Activated T-helper 1 cell treated with anti-CD3 and anti-CD28 coated beads, Interleukin-12 subunit alpha, Interleukin-12 subunit beta, Interleukin-2, Interleukin-4 antibody, amounts not matched to agents 30 ng/mL and 10 ng/mL and 1 ng/mL, durations not matched to agents 14 hours and 24 hours and 36 hours (primary cell): ENCODE measurements at regions not wholly inside any gene's neighbourhood (a gene's known extent, or its start where the extent isn't known, plus 50 kb on each side); places are given as distances from the start of the nearest gene placed in this dataset.
"Not testable (repeated sequence)": the region's sequence is repeated elsewhere in the genome, so short reads cannot be mapped to it uniquely, and the experiment has no call there.

Source experiments
- DNase-seq: peaks from one replicate; pipeline ENCODE4 v3.0.0; 2021; ENCODE audit warnings: low spot score
- H3K27ac Mint-ChIP-seq: one replicate; pipeline ENCODE4 v1.8.0; 2021; ENCODE audit warnings: mild to moderate bottlenecking, mixed read lengths
- H3K27me3 Mint-ChIP-seq: one replicate; pipeline ENCODE4 v1.8.0; 2022; ENCODE audit warnings: mild to moderate bottlenecking, moderate library complexity, mixed read lengths; ENCODE audit not compliant: insufficient read depth
- H3K36me3 Mint-ChIP-seq: one replicate; pipeline ENCODE4 v1.8.0; 2021; ENCODE audit warnings: low read depth, mixed read lengths
- H3K4me1 Mint-ChIP-seq: one replicate; pipeline ENCODE4 v1.8.0; 2021; ENCODE audit warnings: low read depth, mixed read lengths
- H3K4me3 Mint-ChIP-seq: one replicate; pipeline ENCODE4 v1.8.0; 2021; ENCODE audit warnings: mild to moderate bottlenecking, moderate library complexity, mixed read lengths
- H3K9me3 Mint-ChIP-seq: one replicate; pipeline ENCODE4 v1.8.0; 2021; ENCODE audit warnings: mixed read lengths
- intact Hi-C: fragments of 100-400 bp; cut with micrococcal nuclease; formaldehyde crosslinking; loops from one replicate; pipeline ENCODE4 v1.15.1; 2024

- Mint-ChIP-seq H3K27ac (no peak overlapping the region), H3K36me3 (no peaks in the 10 kb centered on the region), H3K4me1 (no peaks in the 10 kb centered on the region), H3K4me3 (no peak overlapping the region), H3K9me3 (peaks cover 8% of the 10 kb centered on the region), H3K27me3 (no peaks in the 10 kb centered on the region)
- intact Hi-C loops = no loop called here
- no peak for DNase-seq
Measured at GRCh38 chr4:34323549-34324320, 1920.6 kb downstream of the ARAP2 start.

- intact Hi-C loops = no loop called here
- Mint-ChIP-seq H3K36me3 (no peaks in the 10 kb centered on the region), H3K27ac (no peak overlapping the region), H3K9me3 (peaks cover 8% of the 10 kb centered on the region), H3K4me1 (no peaks in the 10 kb centered on the region), H3K4me3 (no peak overlapping the region), H3K27me3 (no peaks in the 10 kb centered on the region)
- no peak for DNase-seq
Measured at GRCh38 chr4:34328939-34329338, 1915.4 kb downstream of the ARAP2 start.

- intact Hi-C loops, H3K36me3 Mint-ChIP-seq, H3K27ac Mint-ChIP-seq, H3K27me3 Mint-ChIP-seq, H3K4me1 Mint-ChIP-seq, H3K9me3 Mint-ChIP-seq, H3K4me3 Mint-ChIP-seq, DNase-seq: not testable (repeated sequence)
Measured at GRCh38 chr4:34335156-34335555, 1909.2 kb downstream of the ARAP2 start.

- H3K9me3 Mint-ChIP-seq, H3K27me3 Mint-ChIP-seq, DNase-seq, H3K36me3 Mint-ChIP-seq, intact Hi-C loops, H3K4me1 Mint-ChIP-seq, H3K27ac Mint-ChIP-seq, H3K4me3 Mint-ChIP-seq: not testable (repeated sequence)
Measured at GRCh38 chr4:34335556-34335955, 1908.8 kb downstream of the ARAP2 start.

GRCh38 chr4:34362654-34363053 is 1881.7 kb downstream of the ARAP2 start:
- Mint-ChIP-seq H3K9me3 (peaks cover 9% of the 10 kb centered on the region), H3K36me3 (no peaks in the 10 kb centered on the region), H3K27me3 (no peaks in the 10 kb centered on the region), H3K4me1 (no peaks in the 10 kb centered on the region), H3K27ac (no peak overlapping the region), H3K4me3 (no peak overlapping the region)
- no peak for DNase-seq
- intact Hi-C loops = no loop called here

GRCh38 chr4:34363842-34364241 is 1880.5 kb downstream of the ARAP2 start:
- intact Hi-C loops = no loop called here
- DNase-seq = no peak
- peaks cover 9% of the 10 kb centered on the region for H3K9me3 Mint-ChIP-seq
- no peaks in the 10 kb centered on the region for H3K36me3 Mint-ChIP-seq
- H3K4me3 Mint-ChIP-seq = no peak overlapping the region
- no peak overlapping the region for H3K27ac Mint-ChIP-seq
- no peaks in the 10 kb centered on the region for H3K4me1 Mint-ChIP-seq
- no peaks in the 10 kb centered on the region for H3K27me3 Mint-ChIP-seq

- no peaks in the 10 kb centered on the region for H3K4me1 Mint-ChIP-seq
- no peaks in the 10 kb centered on the region for H3K27me3 Mint-ChIP-seq
- DNase-seq = no peak
- no peaks in the 10 kb centered on the region for H3K36me3 Mint-ChIP-seq
- no peak overlapping the region for H3K27ac Mint-ChIP-seq
- peaks cover 9% of the 10 kb centered on the region for H3K9me3 Mint-ChIP-seq
- H3K4me3 Mint-ChIP-seq = no peak overlapping the region
- intact Hi-C loops = no loop called here
Measured at GRCh38 chr4:34365946-34366345, 1878.4 kb downstream of the ARAP2 start.

GRCh38 chr4:34371676-34372075 is 1872.6 kb downstream of the ARAP2 start:
- intact Hi-C loops = no loop called here
- Mint-ChIP-seq H3K27ac (no peak overlapping the region), H3K4me1 (no peaks in the 10 kb centered on the region), H3K9me3 (peaks cover 4% of the 10 kb centered on the region), H3K36me3 (no peaks in the 10 kb centered on the region), H3K4me3 (no peak overlapping the region), H3K27me3 (no peaks in the 10 kb centered on the region)
- DNase-seq = no peak

- no peak overlapping the region for H3K4me3 Mint-ChIP-seq
- H3K36me3 Mint-ChIP-seq = no peaks in the 10 kb centered on the region
- no peaks in the 10 kb centered on the region for H3K27me3 Mint-ChIP-seq
- H3K27ac Mint-ChIP-seq = no peak overlapping the region
- no peak for DNase-seq
- H3K9me3 Mint-ChIP-seq = no peaks in the 10 kb centered on the region
- H3K4me1 Mint-ChIP-seq = no peaks in the 10 kb centered on the region
- intact Hi-C loops = no loop called here
Measured at GRCh38 chr4:34372815-34373214, 1871.5 kb downstream of the ARAP2 start.

- intact Hi-C loops = no loop called here
- no peak overlapping the region for H3K27ac Mint-ChIP-seq
Measured at GRCh38 chr4:34373456-34373855, 1870.9 kb downstream of the ARAP2 start.

GRCh38 chr4:34412233-34412632 is 1832.1 kb downstream of the ARAP2 start:
- Mint-ChIP-seq H3K9me3 (peaks cover 27% of the 10 kb centered on the region), H3K4me1 (no peaks in the 10 kb centered on the region), H3K27ac (no peak overlapping the region), H3K36me3 (no peaks in the 10 kb centered on the region), H3K4me3 (no peak overlapping the region), H3K27me3 (no peaks in the 10 kb centered on the region)
- no peak for DNase-seq
- intact Hi-C loops = no loop called here

More at GRCh38 chr4:34373456-34373855, 1870.9 kb downstream of the ARAP2 start:
- Mint-ChIP-seq H3K4me3 (no peak overlapping the region), H3K4me1 (no peaks in the 10 kb centered on the region), H3K9me3 (no peaks in the 10 kb centered on the region), H3K27me3 (no peaks in the 10 kb centered on the region), H3K36me3 (no peaks in the 10 kb centered on the region)
- DNase-seq = no peak

GRCh38 chr4:34412911-34413310 is 1831.4 kb downstream of the ARAP2 start:
- no peaks in the 10 kb centered on the region for H3K27me3 Mint-ChIP-seq
- peaks cover 27% of the 10 kb centered on the region for H3K9me3 Mint-ChIP-seq
- H3K4me1 Mint-ChIP-seq = no peaks in the 10 kb centered on the region
- intact Hi-C loops = no loop called here
- H3K36me3 Mint-ChIP-seq = no peaks in the 10 kb centered on the region
- no peak overlapping the region for H3K27ac Mint-ChIP-seq
- no peak overlapping the region for H3K4me3 Mint-ChIP-seq
- DNase-seq = no peak

GRCh38 chr4:34417160-34417559 is 1827.2 kb downstream of the ARAP2 start:
- H3K36me3 Mint-ChIP-seq = no peaks in the 10 kb centered on the region
- H3K4me3 Mint-ChIP-seq = no peak overlapping the region
- H3K27me3 Mint-ChIP-seq = no peaks in the 10 kb centered on the region
- peaks cover 12% of the 10 kb centered on the region for H3K9me3 Mint-ChIP-seq
- intact Hi-C loops = no loop called here
- no peak for DNase-seq
- H3K4me1 Mint-ChIP-seq = no peaks in the 10 kb centered on the region
- H3K27ac Mint-ChIP-seq = no peak overlapping the region

GRCh38 chr4:34419871-34420270 is 1824.4 kb downstream of the ARAP2 start:
- H3K36me3 Mint-ChIP-seq = no peaks in the 10 kb centered on the region

More at GRCh38 chr4:34419871-34420270, 1824.4 kb downstream of the ARAP2 start:
- no peak for DNase-seq
- H3K4me1 Mint-ChIP-seq = no peaks in the 10 kb centered on the region
- no peaks in the 10 kb centered on the region for H3K9me3 Mint-ChIP-seq
- H3K4me3 Mint-ChIP-seq = no peak overlapping the region
- H3K27ac Mint-ChIP-seq = no peak overlapping the region
- intact Hi-C loops = no loop called here
- H3K27me3 Mint-ChIP-seq = no peaks in the 10 kb centered on the region
